ENCODE measurements at regions not wholly inside any gene's neighbourhood (a gene's known extent, or its start where the extent isn't known, plus 50 kb on each side); places are given as distances from the start of the nearest gene placed in this dataset.
"Not testable (repeated sequence)": the region's sequence is repeated elsewhere in the genome, so short reads cannot be mapped to it uniquely, and the experiment has no call there.

- Histone ChIP-seq H3K36me3 (ENCODE audit: insufficient read depth, low read length, poor library complexity, severe bottlenecking) (no peaks in the 10 kb centered on the region), H3K4me3 (ENCODE audit: low read depth, low read length, poor library complexity, severe bottlenecking) (no peak overlapping the region), H3K27me3 (replicated peaks; ENCODE audit: insufficient read depth, low read depth, low read length, poor library complexity) (no peaks in the 10 kb centered on the region), H3K9me3 (ENCODE audit: low read depth, low read length, poor library complexity, severe bottlenecking) (peaks cover 7% of the 10 kb centered on the region), H3K27ac (ENCODE audit: low read depth, low read length, poor library complexity, severe bottlenecking) (no peak overlapping the region), H3K4me1 (ENCODE audit: insufficient read depth, low read length, poor library complexity, severe bottlenecking) (no peaks in the 10 kb centered on the region)
- no peak for DNase-seq (ENCODE audit: low spot score)
- POLR2A ChIA-PET (ENCODE audit: low non-redundant PET), result no interaction called here
- intact Hi-C loops (cut with micrococcal nuclease; ENCODE audit: unreplicated experiment), result no loop called here
- CTCF ChIA-PET, result no interaction called here
- BruUV-seq (replicated peaks), result no TSS peak
- TF ChIP-seq CTCF (conservative IDR thresholded peaks at IDR 0.05; ENCODE audit: low read depth, low read length) (no peak), EZH2 (IDR thresholded peaks at IDR 0.05; ENCODE audit: borderline replicate concordance, low read depth, low read length, poor library complexity, severe bottlenecking) (no peak)
Measured at GRCh38 chr6:120274547-120274946, 925.0 kb upstream of the MAN1A1 start.

- ChIA-PET POLR2A (ENCODE audit: low non-redundant PET) (no interaction called here), CTCF (no interaction called here)
- no peak for DNase-seq (ENCODE audit: low spot score)
- intact Hi-C loops (cut with micrococcal nuclease; ENCODE audit: unreplicated experiment), result no loop called here
- Histone ChIP-seq H3K36me3 (ENCODE audit: insufficient read depth, low read length, poor library complexity, severe bottlenecking) (no peaks in the 10 kb centered on the region), H3K4me3 (ENCODE audit: low read depth, low read length, poor library complexity, severe bottlenecking) (no peak overlapping the region), H3K27me3 (replicated peaks; ENCODE audit: insufficient read depth, low read depth, low read length, poor library complexity) (no peaks in the 10 kb centered on the region), H3K4me1 (ENCODE audit: insufficient read depth, low read length, poor library complexity, severe bottlenecking) (no peaks in the 10 kb centered on the region), H3K9me3 (ENCODE audit: low read depth, low read length, poor library complexity, severe bottlenecking) (peaks cover 7% of the 10 kb centered on the region), H3K27ac (ENCODE audit: low read depth, low read length, poor library complexity, severe bottlenecking) (no peak overlapping the region)
- TF ChIP-seq CTCF (conservative IDR thresholded peaks at IDR 0.05; ENCODE audit: low read depth, low read length), result no peak
- no peak for TF ChIP-seq EZH2 (IDR thresholded peaks at IDR 0.05; ENCODE audit: borderline replicate concordance, low read depth, low read length, poor library complexity, severe bottlenecking)
- BruUV-seq (replicated peaks), result no TSS peak
Measured at GRCh38 chr6:120273411-120273810, 923.9 kb upstream of the MAN1A1 start.

GRCh38 chr6:120272038-120272437 is 922.5 kb upstream of the MAN1A1 start:
- no peak overlapping the region for H3K27ac ChIP-seq (ENCODE audit: low read depth, low read length, poor library complexity, severe bottlenecking)
- intact Hi-C loops (cut with micrococcal nuclease; ENCODE audit: unreplicated experiment), result no loop called here
- H3K4me3 ChIP-seq (ENCODE audit: low read depth, low read length, poor library complexity, severe bottlenecking), result no peak overlapping the region
- no peaks in the 10 kb centered on the region for H3K4me1 ChIP-seq (ENCODE audit: insufficient read depth, low read length, poor library complexity, severe bottlenecking)
- TF ChIP-seq CTCF (conservative IDR thresholded peaks at IDR 0.05; ENCODE audit: low read depth, low read length) (no peak), EZH2 (IDR thresholded peaks at IDR 0.05; ENCODE audit: borderline replicate concordance, low read depth, low read length, poor library complexity, severe bottlenecking) (no peak)
- H3K36me3 ChIP-seq (ENCODE audit: insufficient read depth, low read length, poor library complexity, severe bottlenecking), result no peaks in the 10 kb centered on the region
- CTCF ChIA-PET, result no interaction called here
- DNase-seq (ENCODE audit: low spot score), result no peak
- no peaks in the 10 kb centered on the region for H3K27me3 ChIP-seq (replicated peaks; ENCODE audit: insufficient read depth, low read depth, low read length, poor library complexity)
- BruUV-seq (replicated peaks), result no TSS peak
- H3K9me3 ChIP-seq (ENCODE audit: low read depth, low read length, poor library complexity, severe bottlenecking), result peaks cover 7% of the 10 kb centered on the region
- POLR2A ChIA-PET (ENCODE audit: low non-redundant PET), result no interaction called here

- H3K4me3 ChIP-seq (ENCODE audit: low read depth, low read length, poor library complexity, severe bottlenecking); H3K36me3 ChIP-seq (ENCODE audit: insufficient read depth, low read length, poor library complexity, severe bottlenecking); H3K9me3 ChIP-seq (ENCODE audit: low read depth, low read length, poor library complexity, severe bottlenecking); H3K27ac ChIP-seq (ENCODE audit: low read depth, low read length, poor library complexity, severe bottlenecking); DNase-seq (ENCODE audit: low spot score); BruUV-seq (replicated peaks); POLR2A ChIA-PET (ENCODE audit: low non-redundant PET); H3K4me1 ChIP-seq (ENCODE audit: insufficient read depth, low read length, poor library complexity, severe bottlenecking); H3K27me3 ChIP-seq (replicated peaks; ENCODE audit: insufficient read depth, low read depth, low read length, poor library complexity); CTCF ChIA-PET; intact Hi-C loops (cut with micrococcal nuclease; ENCODE audit: unreplicated experiment): not testable (repeated sequence)
Measured at GRCh38 chr6:120268256-120268655, 918.7 kb upstream of the MAN1A1 start.
